ENCODE measurements at regions not wholly inside any gene's neighbourhood (a gene's known extent, or its start where the extent isn't known, plus 50 kb on each side); places are given as distances from the start of the nearest gene placed in this dataset.

GRCh38 chr5:81914696-81915095, 57.1 kb upstream of the ATG10 start:
- no peak for DNase-seq (ENCODE audit: insufficient read length, low spot score)
- no peak for FAIRE-seq

GRCh38 chr5:81912933-81913332, 58.9 kb upstream of the ATG10 start:
- DNase-seq (ENCODE audit: insufficient read length, low spot score): no peak
- FAIRE-seq: no peak

DNA sequence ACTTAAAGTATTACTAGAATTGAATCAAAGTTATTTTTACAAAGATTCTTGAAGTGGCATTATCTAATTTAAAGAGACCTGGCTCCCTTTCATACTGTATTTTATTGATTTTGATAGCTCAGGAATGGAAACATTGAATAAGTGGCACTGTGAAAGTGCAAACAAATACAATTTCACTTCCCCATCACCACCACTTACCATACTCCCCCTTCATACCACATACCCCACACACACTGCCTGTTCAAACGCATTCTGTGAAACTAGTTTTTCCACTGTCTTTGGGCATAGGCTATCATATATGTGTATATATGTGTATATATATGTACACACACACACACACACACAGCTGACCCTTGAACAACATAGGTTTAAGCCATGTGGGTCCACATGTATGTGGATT, 62.1 kb upstream of the ATG10 start:
- no peak for DNase-seq (ENCODE audit: insufficient read length, low spot score)
- no peak for FAIRE-seq

- FAIRE-seq (no peak), DNase-seq (ENCODE audit: insufficient read length, low spot score) (no peak)
Measured at GRCh38 chr5:81908771-81909170, 63.1 kb upstream of the ATG10 start.

DNA sequence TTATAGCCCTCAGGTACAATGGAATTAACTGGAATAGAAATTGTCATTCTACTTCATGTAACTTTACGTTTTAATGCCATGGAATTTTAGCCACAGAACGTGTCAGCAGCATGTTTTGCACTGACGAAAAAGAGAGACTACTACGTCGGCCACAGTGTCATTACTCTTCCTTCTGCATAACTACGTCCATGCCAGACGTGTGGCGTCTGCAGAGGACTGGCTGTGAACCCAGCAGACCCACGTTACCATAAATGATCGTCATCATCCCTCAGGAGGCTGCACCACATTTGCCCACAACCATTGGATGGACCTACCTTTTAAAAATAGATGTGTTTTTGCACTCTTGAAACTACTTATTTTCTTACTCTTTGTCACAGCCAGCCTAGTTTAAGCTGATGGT, 63.8 kb upstream of the ATG10 start:
- no peak for FAIRE-seq
- DNase-seq (ENCODE audit: insufficient read length, low spot score): no peak

DNA sequence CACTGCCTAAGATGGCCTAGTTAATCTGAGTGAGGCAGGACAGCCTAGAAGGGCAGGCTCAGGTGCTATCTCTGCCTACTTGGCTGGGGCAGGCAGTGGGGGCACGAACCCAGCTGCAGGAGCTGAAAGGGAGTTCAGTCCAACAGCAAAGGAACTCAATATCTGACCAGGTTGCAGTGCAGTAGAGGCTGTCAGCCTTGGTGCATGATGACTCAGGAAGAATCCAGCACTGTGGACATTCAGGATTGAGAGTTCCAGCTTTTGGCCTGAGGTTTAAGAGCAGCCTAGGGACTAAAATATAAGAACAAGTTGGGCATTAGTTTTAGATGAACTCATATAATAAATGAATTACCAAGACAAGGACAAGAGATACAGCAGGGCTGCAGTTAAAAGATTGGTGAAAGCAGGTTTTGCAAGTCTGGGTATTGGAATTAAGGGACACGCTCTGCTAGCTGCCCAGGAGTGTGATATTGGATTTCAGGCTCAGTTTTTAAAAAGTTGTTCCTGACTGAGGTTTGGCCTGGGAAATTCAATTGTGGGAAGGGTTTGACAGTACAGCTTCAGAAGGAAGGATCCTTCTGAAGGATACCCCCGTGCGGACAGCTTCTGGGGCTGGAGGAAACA, 64.7 kb upstream of the ATG10 start:
- FAIRE-seq: no peak
- DNase-seq (ENCODE audit: insufficient read length, low spot score): no peak

- FAIRE-seq: no peak
- DNase-seq (ENCODE audit: insufficient read length, low spot score): no peak
Measured at GRCh38 chr5:81906086-81906485, 65.7 kb upstream of the ATG10 start.

DNA sequence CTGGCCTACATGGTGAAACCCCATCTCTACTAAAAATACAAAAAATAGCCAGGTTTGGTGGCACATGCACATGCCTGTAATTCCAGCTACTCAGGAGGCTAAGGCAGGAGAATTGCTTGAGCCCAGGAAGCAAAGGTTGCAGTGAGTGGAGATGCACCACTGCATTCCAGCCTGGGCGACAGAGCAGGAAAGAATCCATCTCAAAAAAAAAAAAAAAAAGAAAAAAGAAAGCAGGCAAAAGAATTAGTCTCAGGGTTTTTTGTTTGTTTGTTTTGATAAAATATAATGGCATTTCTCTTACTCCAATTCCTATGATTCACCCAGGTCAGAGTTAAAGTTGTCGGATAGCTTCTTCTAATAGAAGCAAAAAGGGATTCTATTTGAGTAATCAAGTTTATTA, 67.0 kb upstream of the ATG10 start:
- FAIRE-seq: no peak
- DNase-seq (ENCODE audit: insufficient read length, low spot score): no peak

DNA sequence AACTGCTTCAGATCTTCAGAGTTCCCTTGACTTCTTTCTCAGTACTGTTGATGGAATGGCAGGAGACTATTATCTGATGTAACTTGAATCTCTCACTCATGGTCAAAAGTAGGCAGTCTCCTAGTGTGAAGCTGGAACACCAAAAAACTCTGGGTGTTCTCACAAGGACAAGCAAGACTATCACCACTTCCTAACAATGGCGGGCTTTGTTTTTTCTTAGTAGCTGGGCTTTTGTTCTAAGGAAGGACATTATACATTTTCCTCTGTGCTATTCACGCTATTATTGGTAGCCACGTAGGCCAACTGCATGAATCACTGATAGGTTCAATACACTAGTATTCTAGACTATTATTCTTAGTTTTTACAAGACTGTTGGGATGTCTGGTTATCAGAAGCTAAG, 67.7 kb upstream of the ATG10 start:
- FAIRE-seq (no peak), DNase-seq (ENCODE audit: insufficient read length, low spot score) (no peak)

- FAIRE-seq (no peak), DNase-seq (ENCODE audit: insufficient read length, low spot score) (no peak)
Measured at GRCh38 chr5:81901586-81901985, 70.2 kb upstream of the ATG10 start.

DNA sequence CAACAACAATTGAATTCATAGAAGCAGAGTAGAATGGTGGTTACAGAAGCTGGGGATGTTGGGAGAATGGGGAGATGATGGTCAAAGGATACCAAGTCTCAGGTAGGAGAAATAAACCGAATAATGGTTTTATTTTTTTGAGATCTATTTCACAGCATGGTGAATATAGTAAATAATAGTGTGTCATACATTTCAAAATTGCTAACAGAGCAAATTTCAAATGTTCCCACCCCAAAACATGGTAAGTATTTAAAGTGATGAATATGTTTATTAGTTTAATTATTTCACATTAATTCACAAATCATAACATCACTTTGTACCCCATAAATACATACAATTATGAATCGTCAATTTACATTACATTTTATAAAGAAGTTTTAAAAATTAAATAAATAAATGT, 72.7 kb upstream of the ATG10 start:
- DNase-seq (ENCODE audit: insufficient read length, low spot score): no peak
- no peak for FAIRE-seq

DNA sequence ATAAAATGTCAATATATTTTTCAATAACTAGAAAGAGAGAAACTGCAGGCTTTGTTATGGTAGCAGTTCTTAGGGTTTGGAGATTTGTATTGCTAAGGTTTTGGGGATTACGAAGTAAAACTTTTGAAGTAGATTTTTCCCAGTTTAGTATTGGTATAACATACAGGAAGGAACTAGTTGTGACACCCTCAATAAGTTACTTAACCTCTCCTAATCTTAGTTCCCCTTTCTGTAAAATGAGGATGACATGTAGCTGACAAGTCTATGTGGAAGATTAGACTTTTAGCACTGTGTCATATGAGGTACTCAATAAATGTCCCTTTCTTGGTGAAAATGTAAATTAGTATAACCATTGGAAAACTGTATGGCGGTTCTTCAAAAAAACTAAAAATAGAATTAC, 73.4 kb upstream of the ATG10 start:
- FAIRE-seq: no peak
- no peak for DNase-seq (ENCODE audit: insufficient read length, low spot score)

DNA sequence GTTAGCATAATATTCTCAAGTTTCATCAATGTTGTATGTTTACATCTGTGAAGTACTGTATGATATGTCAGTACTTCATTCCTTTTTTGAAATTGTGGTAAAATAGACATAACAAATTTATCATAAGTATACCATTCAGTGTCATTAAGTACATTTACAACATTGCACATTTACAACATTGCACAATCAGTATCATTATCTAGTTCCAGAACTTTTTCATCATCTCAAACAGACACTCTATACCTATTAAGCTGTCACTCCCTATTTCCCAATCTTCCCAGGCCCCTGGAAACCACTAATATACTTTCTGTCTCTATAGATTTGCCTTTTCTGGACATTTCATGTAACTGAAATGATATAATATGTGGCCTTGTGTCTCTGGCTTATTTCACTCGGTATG, 75.1 kb upstream of the ATG10 start:
- FAIRE-seq: no peak
- DNase-seq (ENCODE audit: insufficient read length, low spot score): no peak

- DNase-seq (ENCODE audit: insufficient read length, low spot score): no peak
- FAIRE-seq: no peak
Measured at GRCh38 chr5:81895307-81895706, 76.5 kb upstream of the ATG10 start.

DNA sequence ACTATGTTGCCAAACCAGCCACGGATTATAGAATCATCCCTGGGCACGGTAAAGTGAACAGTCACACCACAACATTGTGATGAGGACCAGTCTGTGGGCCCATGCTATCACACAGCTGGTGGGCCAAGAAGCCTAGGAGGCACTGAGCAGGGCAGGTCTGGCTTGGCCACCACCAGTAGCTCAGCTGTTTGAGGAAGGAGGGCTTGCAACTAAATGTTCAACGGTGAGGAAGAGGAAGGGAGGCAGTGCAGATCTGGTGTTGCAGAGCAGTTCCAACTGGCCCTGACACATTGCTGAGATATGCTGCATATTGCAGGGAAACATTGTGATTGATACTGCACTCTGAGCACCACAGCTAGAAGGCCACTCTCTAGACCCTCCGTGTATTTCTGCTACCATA, 77.9 kb upstream of the ATG10 start:
- no peak for FAIRE-seq
- DNase-seq (ENCODE audit: insufficient read length, low spot score): no peak

DNA sequence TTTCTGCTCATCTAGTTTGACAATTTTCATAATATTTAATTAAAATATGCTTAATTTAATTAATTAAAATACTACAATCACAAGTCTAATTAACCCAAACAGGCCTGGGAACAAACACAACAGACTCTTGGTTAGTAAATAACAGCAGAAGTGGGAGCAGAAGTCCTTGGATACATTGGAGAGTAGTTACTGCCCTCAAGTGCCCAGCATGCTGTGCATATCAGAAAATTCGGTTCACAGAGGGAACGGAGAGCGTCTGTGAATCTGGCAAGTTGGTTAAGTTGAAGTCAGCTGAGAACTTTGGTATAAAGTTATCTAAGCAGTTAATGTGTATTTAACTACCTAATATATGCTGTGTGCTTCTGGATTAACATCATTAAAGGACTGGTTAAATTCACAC, 87.0 kb upstream of the ATG10 start:
- DNase-seq (ENCODE audit: insufficient read length, low spot score): no peak
- FAIRE-seq: no peak

- FAIRE-seq (no peak), DNase-seq (ENCODE audit: insufficient read length, low spot score) (no peak)
Measured at GRCh38 chr5:81883371-81883770, 88.5 kb upstream of the ATG10 start.

DNA sequence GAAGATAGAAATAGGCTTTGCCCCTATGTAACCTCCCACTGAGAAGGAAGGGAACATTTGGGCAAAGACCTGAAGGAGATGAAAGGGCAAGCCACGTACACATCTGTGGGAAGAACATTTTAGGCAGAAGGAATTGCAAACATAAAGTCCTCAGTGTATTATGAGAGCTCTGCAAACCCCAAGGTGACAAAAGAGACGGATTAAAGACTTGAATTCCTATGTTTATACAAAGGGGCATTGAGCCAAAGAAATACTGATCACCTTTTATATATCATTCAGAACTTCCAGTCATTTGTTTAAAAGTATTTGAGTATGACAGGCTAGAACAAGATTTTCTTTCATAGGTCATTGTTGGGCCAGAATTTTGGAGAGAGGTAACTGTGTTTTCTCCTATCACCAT, 90.2 kb upstream of the ATG10 start:
- DNase-seq (ENCODE audit: insufficient read length, low spot score) (no peak), FAIRE-seq (no peak)

DNA sequence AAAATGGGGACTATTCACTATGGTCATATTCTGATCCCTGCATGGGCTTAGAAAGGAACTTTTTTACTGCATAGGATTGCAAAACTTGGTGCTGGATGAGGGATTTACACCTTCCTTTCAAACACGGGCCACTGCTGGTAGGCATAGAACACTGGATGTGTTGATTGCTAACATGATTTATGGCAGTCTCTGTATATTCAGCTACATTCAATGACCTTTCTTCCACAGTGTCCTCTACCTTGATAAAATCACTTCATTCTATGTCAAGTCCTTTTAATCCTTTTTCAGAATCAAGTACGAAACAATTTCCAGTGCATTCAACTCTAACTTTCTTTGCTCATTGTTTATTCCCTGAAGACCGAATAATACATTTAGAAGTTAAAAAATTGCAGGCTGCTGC, 91.9 kb upstream of the ATG10 start:
- no peak for FAIRE-seq
- DNase-seq (ENCODE audit: insufficient read length, low spot score): no peak

DNA sequence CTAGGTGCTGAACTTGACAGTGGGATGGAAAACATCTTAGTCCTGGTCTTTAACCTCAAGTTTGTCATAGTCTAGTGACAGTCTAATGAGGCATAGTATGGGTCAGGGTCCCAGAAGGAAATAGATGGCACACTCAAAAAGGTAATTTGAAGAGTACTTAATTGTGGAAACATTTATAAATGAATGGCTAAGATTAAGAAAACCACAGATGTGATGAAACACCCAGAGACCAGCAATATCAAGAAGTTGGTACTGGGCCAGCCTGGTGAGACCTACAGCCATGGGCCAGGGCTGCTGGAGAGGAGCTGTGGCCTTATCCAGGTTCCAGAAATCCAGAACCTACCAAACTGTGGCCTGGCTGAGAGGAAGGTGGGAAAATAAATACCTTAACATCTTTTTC, 93.5 kb upstream of the ATG10 start:
- FAIRE-seq (no peak), DNase-seq (ENCODE audit: insufficient read length, low spot score) (no peak)

DNA sequence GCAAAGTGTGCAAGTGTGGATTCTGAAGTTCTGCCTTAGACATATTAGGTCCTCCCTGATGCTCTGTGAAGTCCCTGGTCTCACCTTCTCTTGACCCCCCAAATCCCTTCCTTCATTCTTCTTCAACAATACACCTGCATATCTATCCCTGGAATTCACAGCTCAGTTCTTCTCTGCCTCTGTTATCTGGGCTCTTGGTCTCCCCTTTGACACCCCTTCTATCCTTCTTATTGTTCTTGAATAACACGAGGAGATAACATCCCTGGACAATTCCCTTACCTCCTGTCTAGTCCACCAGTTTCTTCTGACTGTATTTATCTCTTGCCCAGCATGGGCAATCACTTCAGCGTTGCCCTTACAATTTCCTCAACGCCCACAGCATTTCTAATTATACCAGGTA, 104.8 kb upstream of the ATG10 start:
- no peak for FAIRE-seq
- no peak for DNase-seq (ENCODE audit: insufficient read length, low spot score)

DNA sequence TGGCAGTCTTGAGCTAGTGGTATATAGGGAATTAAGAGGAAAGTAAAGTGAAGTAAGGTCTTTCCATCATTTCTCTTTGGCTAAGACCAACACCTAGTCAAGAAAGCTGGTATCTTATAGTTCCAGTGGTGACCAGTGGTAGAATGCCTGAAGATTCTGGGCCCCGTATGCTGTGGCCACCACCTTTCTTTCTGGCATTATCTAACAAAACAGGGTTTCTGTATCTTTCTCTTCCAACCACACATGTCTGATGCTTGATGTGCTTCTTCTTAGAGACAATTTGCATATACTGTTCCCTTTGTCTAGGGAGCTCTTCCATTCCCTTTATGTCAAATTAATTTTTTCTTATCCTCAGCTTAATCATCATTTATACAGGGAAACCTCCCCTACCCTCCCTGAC, 109.9 kb upstream of the SSBP2 start:
- FAIRE-seq (no peak), DNase-seq (ENCODE audit: insufficient read length, low spot score) (no peak)

DNA sequence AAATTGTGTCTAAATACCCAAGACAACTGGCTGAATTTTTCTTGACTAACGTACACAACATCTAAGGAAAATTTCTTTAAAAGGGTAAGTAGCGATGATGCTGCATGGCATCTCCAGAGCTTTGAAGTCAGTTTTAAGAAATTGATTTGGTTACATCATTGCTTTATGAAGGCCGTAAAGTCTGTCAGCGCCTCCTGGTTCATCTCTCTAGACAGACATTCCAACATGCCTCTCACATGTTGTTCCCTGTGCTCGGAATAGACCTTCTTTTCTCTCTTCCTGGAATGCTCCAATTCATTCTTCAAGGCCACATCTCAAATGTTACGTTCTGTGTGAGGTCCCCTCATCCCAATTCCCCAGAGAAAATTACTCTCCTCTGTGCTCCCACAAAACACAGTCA, 108.7 kb upstream of the SSBP2 start:
- no peak for DNase-seq (ENCODE audit: insufficient read length, low spot score)
- no peak for FAIRE-seq

All from HTR-8/SVneo (cell line).